Right atrium auricular region (tissue), 2 donors: ENCODE measurements at regions not wholly inside any gene's neighbourhood (a gene's known extent, or its start where the extent isn't known, plus 50 kb on each side); places are given as distances from the start of the nearest gene placed in this dataset.

ENCODE experiments used
- DNase-seq: peaks from one replicate; pipeline ENCODE4 v3.0.0-alpha.2; 2019; ENCODE audit warnings: low spot score
- H3K27ac ChIP-seq, 2 donors: fragments of 200-600 bp; sonication (generic); 1 replicate in 1 of 2; 2 replicates in 1 of 2; pipeline ENCODE4 v1.5.1; 2016 to 2019
- H3K27me3 ChIP-seq, 2 donors: fragments of 200-600 bp; sonication (generic); one replicate each; pipeline versions ENCODE4 v1.5.1 to v1.6.0; 2017 to 2019
- H3K36me3 ChIP-seq: fragments of 200-600 bp; sonication (generic); one replicate; pipeline ENCODE4 v1.5.1; 2016
- H3K4me1 ChIP-seq, 2 donors: fragments of 200-600 bp; sonication (generic); one replicate each; pipeline versions ENCODE4 v1.5.1 to v1.6.0; 2017 to 2019
- H3K4me3 ChIP-seq, 2 donors: fragments of 200-600 bp; sonication (generic); 1 replicate in 1 of 2; 2 replicates in 1 of 2; pipeline ENCODE4 v1.5.1; 2017 to 2019; ENCODE audit warnings: mild to moderate bottlenecking in 1 of 2, moderate library complexity in 1 of 2
- H3K9me3 ChIP-seq, 2 donors: fragments of 200-600 bp; sonication (generic); one replicate each; pipeline ENCODE4 v1.5.1; 2019
- CTCF ChIP-seq, 2 donors: fragments of 200-600 bp; sonication (generic); IDR thresholded peaks; one replicate each; pipeline ENCODE4 v1.5.1; 2019; ENCODE audit warnings: antibody characterized with exemption in 2 of 2

- no peak for DNase-seq
- TF ChIP-seq CTCF (IDR thresholded peaks at IDR 0.05), result no peak
- peaks cover 10 to 22% of the 10 kb centered on the region in 2 donors for H3K9me3 ChIP-seq
- H3K36me3 ChIP-seq, result no peaks in the 10 kb centered on the region
- no peak overlapping the region for H3K4me3 ChIP-seq
- H3K27me3 ChIP-seq, result no peaks in the 10 kb centered on the region
- no peaks in the 10 kb centered on the region for H3K4me1 ChIP-seq
- H3K27ac ChIP-seq, result no peak overlapping the region
Observed at GRCh38 chr15:69689133-69689532, 236.5 kb downstream of the RPLP1 start.

GRCh38 chr15:69691307-69692015, 238.8 kb downstream of the RPLP1 start:
- Histone ChIP-seq H3K4me1 (no peaks in the 10 kb centered on the region), H3K36me3 (no peaks in the 10 kb centered on the region), H3K4me3 (no peak overlapping the region), H3K27ac (no peak overlapping the region), H3K9me3 (peaks cover 10 to 22% of the 10 kb centered on the region in 2 donors), H3K27me3 (no peaks in the 10 kb centered on the region)
- no peak for TF ChIP-seq CTCF (IDR thresholded peaks at IDR 0.05)
- DNase-seq, result no peak

- Histone ChIP-seq H3K36me3 (no peaks in the 10 kb centered on the region), H3K27ac (no peak overlapping the region), H3K4me3 (no peak overlapping the region), H3K27me3 (no peaks in the 10 kb centered on the region), H3K9me3 (peaks cover 10 to 22% of the 10 kb centered on the region in 2 donors), H3K4me1 (no peaks in the 10 kb centered on the region)
- no peak for TF ChIP-seq CTCF (IDR thresholded peaks at IDR 0.05)
- no peak for DNase-seq
Observed at GRCh38 chr15:69692342-69692741, 239.7 kb downstream of the RPLP1 start.

GRCh38 chr15:69693059-69693458, 240.4 kb downstream of the RPLP1 start:
- Histone ChIP-seq H3K27me3 (no peaks in the 10 kb centered on the region), H3K9me3 (peaks cover 10 to 22% of the 10 kb centered on the region in 2 donors), H3K4me3 (no peak overlapping the region), H3K36me3 (no peaks in the 10 kb centered on the region), H3K4me1 (peaks cover 0 to 5% of the 10 kb centered on the region in 2 donors), H3K27ac (no peak overlapping the region)
- no peak for TF ChIP-seq CTCF (IDR thresholded peaks at IDR 0.05)
- DNase-seq, result no peak

GRCh38 chr15:69696946-69697345, 244.3 kb downstream of the RPLP1 start:
- no peak for TF ChIP-seq CTCF (IDR thresholded peaks at IDR 0.05)
- no peaks in the 10 kb centered on the region for H3K36me3 ChIP-seq
- H3K9me3 ChIP-seq, result no peaks in the 10 kb centered on the region
- peaks cover 0 to 7% of the 10 kb centered on the region in 2 donors for H3K4me1 ChIP-seq
- no peak for DNase-seq
- H3K27ac ChIP-seq, result no peak overlapping the region
- H3K27me3 ChIP-seq, result no peaks in the 10 kb centered on the region
- no peak overlapping the region for H3K4me3 ChIP-seq

- Histone ChIP-seq H3K36me3 (no peaks in the 10 kb centered on the region), H3K27me3 (no peaks in the 10 kb centered on the region), H3K4me1 (peaks cover 0 to 7% of the 10 kb centered on the region in 2 donors), H3K4me3 (no peak overlapping the region), H3K9me3 (no peaks in the 10 kb centered on the region), H3K27ac (no peak overlapping the region)
- no peak for DNase-seq
- no peak for TF ChIP-seq CTCF (IDR thresholded peaks at IDR 0.05)
Observed at GRCh38 chr15:69697916-69698315, 245.3 kb downstream of the RPLP1 start.
